ENCODE measurements at regions not wholly inside any gene's neighbourhood (a gene's known extent, or its start where the extent isn't known, plus 50 kb on each side); places are given as distances from the start of the nearest gene placed in this dataset.

DNA sequence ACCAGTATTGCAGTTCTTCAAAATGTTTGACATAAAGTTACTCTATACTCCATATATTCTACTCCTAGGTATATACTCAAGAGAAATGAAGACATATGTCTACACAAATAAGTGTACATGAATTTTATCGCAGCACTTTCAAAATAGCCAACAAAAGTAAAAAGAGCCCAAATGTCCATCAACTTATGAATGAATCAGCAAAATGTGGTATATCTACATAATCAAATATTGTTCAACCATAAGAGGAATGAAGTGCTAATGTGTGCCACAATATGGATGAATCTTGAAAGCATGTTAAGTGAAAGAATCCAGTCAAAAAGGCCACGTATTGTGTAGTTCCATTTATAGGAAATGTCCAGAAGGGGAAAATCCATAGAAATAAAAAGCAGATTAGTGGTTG, 98.6 kb upstream of the F3 start:
- DNase-seq: no peak

DNA sequence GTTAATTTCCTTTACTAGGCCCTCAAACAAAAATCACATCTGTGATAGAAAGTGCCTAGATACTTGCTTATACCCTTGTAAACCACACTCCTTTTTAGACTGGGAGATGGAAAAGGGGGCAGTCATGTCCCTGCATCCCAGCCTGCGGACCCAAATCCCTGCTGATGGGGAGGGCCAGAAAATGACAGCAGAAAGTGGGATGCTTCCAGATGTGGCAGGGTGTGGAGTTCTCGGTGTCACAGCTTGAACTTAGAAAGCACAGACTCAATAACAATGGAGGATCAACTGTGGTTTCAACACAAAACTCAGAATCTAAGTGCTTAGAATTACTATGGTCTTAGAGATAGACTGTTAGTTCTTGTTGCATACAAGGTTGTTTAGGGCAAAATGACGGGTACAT, 95.6 kb upstream of the F3 start:
- DNase-seq: no peak

GRCh38 chr1:94636624-94637023, 95.1 kb upstream of the F3 start:
- DNase-seq: no peak

DNA sequence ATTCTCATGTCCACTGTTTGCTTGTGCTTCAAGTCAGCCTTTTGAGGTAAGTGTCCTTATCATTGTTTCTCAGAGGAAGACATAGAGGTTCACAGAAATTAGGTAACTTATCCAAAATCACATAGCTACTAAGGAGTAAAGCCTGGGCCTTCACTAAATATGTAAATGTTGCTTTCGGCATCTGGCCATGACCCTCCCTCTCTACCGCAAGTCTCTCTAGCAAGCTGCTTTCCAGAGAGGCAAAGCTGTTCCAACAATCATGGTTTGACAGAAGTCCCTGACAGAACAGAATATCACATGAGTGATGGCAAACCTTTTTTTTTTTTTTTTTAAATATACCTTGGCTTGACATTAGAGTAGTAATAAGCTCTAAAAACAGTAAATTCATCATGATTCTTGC, 94.5 kb upstream of the F3 start:
- no peak for DNase-seq

GRCh38 chr1:94634977-94635416, 93.4 kb upstream of the F3 start:
- DNase-seq: no peak

GRCh38 chr1:94633051-94633450, 91.5 kb upstream of the F3 start:
- no peak for DNase-seq

DNA sequence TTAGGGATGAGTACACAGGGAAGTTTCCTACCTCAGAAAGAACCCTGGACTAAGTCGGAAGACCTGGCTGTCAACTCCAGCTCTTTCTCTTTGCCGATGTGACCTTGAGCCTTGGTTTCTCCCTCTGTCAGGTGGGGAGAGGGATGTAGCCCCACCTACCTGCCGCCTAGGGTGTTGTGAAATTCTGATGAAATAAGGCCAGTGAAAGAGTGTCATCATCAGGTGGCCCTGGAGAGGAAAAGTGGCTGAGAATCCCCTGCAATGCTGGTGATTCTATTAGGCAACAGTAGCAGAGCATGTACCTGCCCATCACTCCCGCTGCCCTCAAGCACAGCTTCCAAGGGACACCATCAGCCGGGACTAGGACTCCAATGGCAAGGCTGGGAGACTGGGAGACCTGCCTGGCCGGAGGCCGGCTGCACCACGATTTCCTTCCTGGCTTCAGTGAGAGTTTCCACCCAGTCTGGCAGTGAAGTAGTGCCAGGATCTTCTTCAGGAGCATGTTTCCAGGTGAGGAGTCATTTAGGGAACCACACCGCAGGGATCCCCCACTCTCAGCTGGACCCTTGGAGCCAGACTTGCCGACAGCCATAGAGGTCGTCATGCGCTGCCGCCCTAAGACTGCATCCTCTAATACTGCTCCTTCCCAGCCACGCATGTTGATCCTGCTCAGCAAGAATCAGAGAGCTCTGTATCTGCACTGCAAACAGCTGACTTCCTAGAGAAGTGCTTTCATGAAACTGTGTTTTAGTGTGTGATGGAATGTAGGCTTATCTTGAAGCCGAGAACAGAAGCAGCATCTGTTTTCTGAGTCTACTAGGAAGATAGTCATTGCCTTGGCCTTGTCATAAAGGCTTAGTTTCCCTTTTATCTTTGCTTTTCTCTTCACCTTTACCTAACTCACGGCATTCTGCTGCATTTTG, 88.0 kb upstream of the F3 start:
- DNase-seq: no peak

GRCh38 chr1:94628499-94628843, 86.9 kb upstream of the F3 start:
- no peak for DNase-seq

- DNase-seq: no peak
Measured at GRCh38 chr1:94627771-94628498, 86.4 kb upstream of the F3 start.

- no peak for DNase-seq
Measured at GRCh38 chr1:94624203-94624602, 82.6 kb upstream of the F3 start.

DNA sequence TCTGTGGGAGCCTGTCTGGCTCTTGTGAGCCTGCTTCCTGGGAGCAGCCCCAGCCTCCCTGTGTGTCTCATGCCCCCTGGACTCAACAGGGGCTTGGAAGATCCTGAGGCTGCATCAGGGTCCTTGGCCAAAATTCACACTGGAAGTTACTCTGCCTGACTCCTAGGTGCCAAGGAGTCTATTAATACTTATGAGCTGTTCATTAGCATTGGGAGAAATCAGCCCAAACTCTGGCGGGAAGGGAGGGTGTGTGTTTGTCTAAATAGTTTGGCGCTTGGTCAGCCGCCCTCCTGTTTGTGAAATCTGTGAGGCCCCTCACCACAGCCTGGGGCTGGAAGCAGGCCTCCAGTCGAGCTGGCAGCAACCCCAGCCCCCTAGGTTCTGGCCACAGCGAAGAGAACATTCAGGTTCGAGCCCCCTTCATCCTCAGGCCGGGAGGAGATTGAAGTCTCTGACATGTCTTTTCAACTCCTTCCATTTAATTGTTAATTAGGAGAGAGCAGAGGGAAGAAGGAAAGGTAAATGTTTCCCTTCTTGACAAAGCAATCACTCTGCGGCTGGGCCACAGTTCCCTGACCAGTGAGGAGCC, 82.1 kb upstream of the F3 start:
- DNase-seq: no peak

- DNase-seq: no peak
Measured at GRCh38 chr1:94622757-94623156, 81.2 kb upstream of the F3 start.

DNA sequence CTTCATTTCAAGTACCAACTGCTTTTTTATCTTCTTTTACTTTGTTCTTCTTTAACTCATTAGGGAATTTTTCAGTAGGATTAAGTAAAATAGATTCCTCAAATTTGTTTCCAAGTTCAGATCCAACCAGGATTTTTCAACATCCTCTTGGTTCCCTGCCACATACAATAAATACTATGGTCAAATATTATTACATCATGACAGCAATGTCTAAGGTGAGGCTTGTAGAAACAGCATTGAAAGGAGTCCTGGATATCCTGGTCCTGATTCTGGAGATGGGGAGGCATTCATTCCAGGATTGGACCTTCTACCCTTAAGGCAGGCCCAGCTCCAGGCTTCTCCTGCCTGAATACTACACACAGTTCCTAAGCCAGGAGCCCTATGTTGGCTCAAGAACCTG, 80.2 kb upstream of the F3 start:
- DNase-seq: no peak

GRCh38 chr1:94621395-94621794, 79.8 kb upstream of the F3 start:
- no peak for DNase-seq

DNA sequence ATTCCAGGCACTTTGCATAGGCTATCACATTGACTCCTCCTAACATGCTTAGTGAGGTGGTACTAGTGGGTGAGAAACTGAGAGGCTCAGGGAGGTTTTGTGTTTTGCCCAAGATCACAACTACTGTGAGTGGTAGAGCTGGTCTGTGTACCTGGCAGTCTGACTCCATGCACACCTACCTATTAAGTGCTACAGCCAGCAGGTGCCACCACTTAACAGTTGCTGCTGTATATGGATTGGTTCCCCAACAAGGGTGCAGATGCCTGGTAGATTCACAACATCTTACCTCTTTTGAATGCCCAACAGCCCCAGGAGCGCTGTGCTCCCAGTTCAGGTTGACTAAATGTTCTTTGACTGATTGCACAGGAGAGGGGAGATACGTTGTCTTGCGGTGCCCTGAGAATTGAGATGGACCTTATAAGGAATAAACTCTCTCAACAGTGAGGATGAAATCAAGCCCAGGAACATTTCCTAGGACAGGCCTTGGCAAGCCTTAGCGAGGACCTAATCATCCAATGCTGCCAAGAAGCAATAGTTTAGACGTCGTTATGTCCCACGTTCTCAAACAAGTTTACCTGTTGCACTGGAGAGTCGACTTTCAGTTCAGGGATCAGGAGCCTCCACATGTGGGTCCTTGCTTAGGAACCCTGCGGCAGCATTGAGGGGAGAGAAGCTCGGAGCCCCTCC, 78.9 kb upstream of the F3 start:
- DNase-seq: no peak

DNA sequence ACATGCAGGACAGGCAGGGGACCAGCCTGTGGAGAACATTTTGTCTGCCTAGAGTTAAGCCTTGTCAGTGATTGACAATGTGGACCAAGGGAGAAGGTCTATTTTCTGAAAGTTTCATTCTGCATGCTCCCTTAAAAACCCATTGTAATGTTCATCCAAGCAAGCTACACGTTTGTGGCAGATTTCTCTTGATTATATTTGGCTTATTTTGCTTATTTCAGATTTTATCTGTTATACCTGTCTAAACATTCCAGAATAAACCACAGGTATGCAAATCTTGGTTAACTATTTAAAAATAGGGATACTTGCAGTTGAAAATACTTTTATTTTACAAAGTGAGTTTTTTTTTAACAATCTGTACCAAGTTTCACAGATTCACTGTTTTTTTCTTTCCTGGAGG, 78.2 kb upstream of the F3 start:
- no peak for DNase-seq

- no peak for DNase-seq
Measured at GRCh38 chr1:94617957-94618739, 76.6 kb upstream of the F3 start.

- no peak for DNase-seq
Measured at GRCh38 chr1:94617134-94617805, 75.7 kb upstream of the F3 start.

DNA sequence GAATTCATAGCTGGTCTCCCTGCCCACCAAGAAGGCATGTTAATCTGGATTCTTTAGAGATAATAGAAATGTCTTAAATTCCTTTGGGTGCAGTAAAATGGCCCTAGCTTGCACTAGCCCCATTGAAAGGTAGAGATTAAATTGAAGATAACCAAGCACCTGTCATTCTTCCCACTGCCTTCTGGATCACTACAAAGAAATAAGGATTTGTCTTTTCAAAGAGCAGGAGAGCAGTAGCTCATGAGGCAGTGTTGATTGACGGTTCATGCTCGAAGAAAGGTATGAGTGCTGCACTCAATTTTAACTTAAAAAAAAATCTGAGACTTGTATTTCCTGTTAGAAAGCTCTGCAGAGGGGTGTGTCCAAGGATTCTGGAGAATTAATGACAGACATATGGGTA, 74.9 kb upstream of the F3 start:
- no peak for DNase-seq

GRCh38 chr1:94614996-94615395, 73.4 kb upstream of the F3 start:
- DNase-seq: no peak

- no peak for DNase-seq
Measured at GRCh38 chr1:94614168-94614815, 72.7 kb upstream of the F3 start.
